ENCODE measurements at regions not wholly inside any gene's neighbourhood (a gene's known extent, or its start where the extent isn't known, plus 50 kb on each side); places are given as distances from the start of the nearest gene placed in this dataset.

DNA sequence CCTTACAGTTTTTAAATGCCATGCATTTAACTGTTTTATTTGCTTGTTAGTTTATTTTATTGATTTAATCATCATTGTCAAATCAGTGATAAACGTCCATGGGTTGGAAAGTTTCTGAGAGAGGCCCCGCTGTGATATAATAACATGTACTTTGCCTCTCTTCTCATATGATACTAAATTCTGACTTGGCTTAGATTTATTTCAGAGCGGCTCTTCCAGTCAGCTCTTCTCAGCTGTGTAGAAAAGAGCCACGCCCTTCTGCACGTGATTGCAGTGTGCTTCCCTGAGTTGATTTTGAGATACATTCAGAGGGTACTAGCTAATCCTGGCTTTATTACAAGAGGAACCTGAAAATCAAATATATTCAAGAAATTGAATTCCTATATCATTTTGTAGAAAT lies 218.6 kb downstream of the KCNE4 start:
- TF ChIP-seq, protein P1, sequence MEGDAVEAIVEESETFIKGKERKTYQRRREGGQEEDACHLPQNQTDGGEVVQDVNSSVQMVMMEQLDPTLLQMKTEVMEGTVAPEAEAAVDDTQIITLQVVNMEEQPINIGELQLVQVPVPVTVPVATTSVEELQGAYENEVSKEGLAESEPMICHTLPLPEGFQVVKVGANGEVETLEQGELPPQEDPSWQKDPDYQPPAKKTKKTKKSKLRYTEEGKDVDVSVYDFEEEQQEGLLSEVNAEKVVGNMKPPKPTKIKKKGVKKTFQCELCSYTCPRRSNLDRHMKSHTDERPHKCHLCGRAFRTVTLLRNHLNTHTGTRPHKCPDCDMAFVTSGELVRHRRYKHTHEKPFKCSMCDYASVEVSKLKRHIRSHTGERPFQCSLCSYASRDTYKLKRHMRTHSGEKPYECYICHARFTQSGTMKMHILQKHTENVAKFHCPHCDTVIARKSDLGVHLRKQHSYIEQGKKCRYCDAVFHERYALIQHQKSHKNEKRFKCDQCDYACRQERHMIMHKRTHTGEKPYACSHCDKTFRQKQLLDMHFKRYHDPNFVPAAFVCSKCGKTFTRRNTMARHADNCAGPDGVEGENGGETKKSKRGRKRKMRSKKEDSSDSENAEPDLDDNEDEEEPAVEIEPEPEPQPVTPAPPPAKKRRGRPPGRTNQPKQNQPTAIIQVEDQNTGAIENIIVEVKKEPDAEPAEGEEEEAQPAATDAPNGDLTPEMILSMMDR (IDR thresholded peaks at IDR 0.05) = no peak
- no peak for TF ChIP-seq CBFB (CRISPR knock-in tag; IDR thresholded peaks at IDR 0.05; ENCODE audit: low read depth)
